Right atrium auricular region (tissue), 2 donors: ENCODE measurements at regions not wholly inside any gene's neighbourhood (a gene's known extent, or its start where the extent isn't known, plus 50 kb on each side); places are given as distances from the start of the nearest gene placed in this dataset.

Source experiments
- DNase-seq: peaks from one replicate; pipeline ENCODE4 v3.0.0-alpha.2; 2019; ENCODE audit warnings: low spot score
- H3K27ac ChIP-seq, 2 donors: fragments of 200-600 bp; sonication (generic); 1 replicate in 1 of 2; 2 replicates in 1 of 2; pipeline ENCODE4 v1.5.1; 2016 to 2019
- H3K27me3 ChIP-seq, 2 donors: fragments of 200-600 bp; sonication (generic); one replicate each; pipeline versions ENCODE4 v1.5.1 to v1.6.0; 2017 to 2019
- H3K36me3 ChIP-seq: fragments of 200-600 bp; sonication (generic); one replicate; pipeline ENCODE4 v1.5.1; 2016
- H3K4me1 ChIP-seq, 2 donors: fragments of 200-600 bp; sonication (generic); one replicate each; pipeline versions ENCODE4 v1.5.1 to v1.6.0; 2017 to 2019
- H3K4me3 ChIP-seq, 2 donors: fragments of 200-600 bp; sonication (generic); 1 replicate in 1 of 2; 2 replicates in 1 of 2; pipeline ENCODE4 v1.5.1; 2017 to 2019; ENCODE audit warnings: mild to moderate bottlenecking in 1 of 2, moderate library complexity in 1 of 2
- H3K9me3 ChIP-seq, 2 donors: fragments of 200-600 bp; sonication (generic); one replicate each; pipeline ENCODE4 v1.5.1; 2019
- TF ChIP-seq, protein P1 (sequence below), 2 donors: fragments of 200-600 bp; sonication (generic); IDR thresholded peaks; one replicate each; pipeline ENCODE4 v1.5.1; 2019; ENCODE audit warnings: antibody characterized with exemption in 2 of 2

DNA sequence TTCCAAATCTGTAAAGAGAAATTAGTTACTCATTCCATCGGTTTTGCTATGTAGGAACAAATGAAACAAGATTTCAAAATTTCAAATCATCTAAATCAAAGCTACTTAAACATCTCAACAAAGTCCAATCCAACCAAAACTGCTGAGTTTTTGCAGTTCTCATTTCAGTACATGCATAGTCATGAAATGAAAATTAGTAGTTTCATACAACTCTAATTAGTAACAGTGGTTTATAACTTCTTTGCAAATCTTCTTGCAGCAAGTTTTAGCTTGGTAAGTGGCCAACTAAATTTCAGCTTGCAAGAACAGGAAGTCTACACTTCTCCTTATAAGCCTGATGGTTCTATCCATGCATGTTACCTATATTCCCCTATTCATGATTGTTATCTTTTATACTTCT lies 75.6 kb downstream of the SPRY2 start:
- Histone ChIP-seq H3K9me3 (no peaks in the 10 kb centered on the region), H3K4me1 (no peaks in the 10 kb centered on the region), H3K4me3 (no peak overlapping the region), H3K36me3 (no peaks in the 10 kb centered on the region), H3K27ac (no peak overlapping the region), H3K27me3 (no peaks in the 10 kb centered on the region)
- TF ChIP-seq, protein P1, sequence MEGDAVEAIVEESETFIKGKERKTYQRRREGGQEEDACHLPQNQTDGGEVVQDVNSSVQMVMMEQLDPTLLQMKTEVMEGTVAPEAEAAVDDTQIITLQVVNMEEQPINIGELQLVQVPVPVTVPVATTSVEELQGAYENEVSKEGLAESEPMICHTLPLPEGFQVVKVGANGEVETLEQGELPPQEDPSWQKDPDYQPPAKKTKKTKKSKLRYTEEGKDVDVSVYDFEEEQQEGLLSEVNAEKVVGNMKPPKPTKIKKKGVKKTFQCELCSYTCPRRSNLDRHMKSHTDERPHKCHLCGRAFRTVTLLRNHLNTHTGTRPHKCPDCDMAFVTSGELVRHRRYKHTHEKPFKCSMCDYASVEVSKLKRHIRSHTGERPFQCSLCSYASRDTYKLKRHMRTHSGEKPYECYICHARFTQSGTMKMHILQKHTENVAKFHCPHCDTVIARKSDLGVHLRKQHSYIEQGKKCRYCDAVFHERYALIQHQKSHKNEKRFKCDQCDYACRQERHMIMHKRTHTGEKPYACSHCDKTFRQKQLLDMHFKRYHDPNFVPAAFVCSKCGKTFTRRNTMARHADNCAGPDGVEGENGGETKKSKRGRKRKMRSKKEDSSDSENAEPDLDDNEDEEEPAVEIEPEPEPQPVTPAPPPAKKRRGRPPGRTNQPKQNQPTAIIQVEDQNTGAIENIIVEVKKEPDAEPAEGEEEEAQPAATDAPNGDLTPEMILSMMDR (IDR thresholded peaks at IDR 0.05): no peak
- DNase-seq: no peak

DNA sequence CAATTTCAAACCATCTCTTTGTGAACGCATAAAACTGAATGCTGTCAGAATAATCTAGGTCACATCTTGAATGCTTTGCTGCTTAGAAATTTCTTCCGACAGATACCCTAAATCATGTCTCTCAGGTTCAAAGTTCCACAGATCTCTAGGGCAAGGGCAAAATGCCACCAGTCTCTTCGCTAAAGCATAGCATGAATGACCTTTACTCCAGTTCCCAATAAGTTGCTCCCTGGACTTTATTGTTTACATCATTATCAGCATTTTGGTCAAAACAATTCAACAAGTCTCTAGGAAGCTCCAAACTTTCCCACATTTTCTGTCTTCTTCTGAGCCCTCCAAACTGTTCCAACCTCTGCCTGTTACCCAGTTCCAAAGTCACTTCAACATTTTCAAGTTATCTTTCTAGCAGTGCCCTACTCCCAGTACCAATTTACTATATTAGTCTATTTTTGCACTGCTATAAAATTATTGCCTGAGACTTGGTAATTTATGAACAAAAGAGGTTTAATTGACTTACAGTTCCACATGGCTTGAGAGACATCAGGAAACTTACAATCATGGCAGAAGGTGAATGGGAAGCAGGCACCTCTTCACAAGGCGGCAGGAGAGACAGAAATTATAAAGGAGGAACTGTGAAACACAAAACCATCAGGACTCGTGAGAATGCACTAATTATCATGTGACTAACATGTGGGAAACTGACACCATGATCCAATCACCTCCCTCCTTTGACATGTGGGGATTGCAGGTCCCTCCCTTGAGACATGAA lies 77.0 kb downstream of the SPRY2 start:
- no peaks in the 10 kb centered on the region for H3K27me3 ChIP-seq
- no peaks in the 10 kb centered on the region for H3K9me3 ChIP-seq
- H3K36me3 ChIP-seq: no peaks in the 10 kb centered on the region
- H3K4me1 ChIP-seq: no peaks in the 10 kb centered on the region
- no peak overlapping the region for H3K27ac ChIP-seq
- TF ChIP-seq, protein P1 (IDR thresholded peaks at IDR 0.05): no peak
- no peak for DNase-seq
- H3K4me3 ChIP-seq: no peak overlapping the region

DNA sequence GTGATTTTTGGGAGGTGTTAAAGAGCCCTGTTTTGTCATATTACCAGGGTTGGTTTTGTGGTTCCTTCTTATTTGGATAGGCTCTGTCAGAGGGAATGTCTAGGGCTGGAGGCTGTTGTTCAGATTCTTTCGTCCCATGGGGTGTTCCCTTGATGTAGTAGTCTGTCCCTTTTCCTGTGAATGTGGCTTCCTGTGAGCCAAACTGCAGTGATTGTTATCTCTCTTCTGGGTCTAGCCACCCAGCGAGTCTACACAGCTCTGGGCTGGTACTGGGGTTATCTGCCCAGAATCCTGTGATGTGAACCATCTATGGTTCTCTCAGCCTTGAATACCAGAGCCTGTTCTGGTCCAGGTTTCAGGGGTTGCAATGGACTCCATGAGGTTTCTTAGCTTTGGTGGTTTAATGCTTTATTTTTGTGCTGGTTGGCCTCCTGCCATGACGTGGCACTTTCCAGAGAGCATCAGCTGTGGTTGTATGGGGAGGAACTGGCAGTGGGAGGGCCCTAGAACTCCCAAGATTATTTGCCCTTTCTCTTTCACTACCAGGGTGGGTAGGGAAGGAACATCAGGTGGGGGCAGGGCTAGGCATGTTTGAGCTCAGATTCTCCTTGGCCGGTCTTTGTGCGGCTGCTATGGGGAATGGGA lies 78.8 kb downstream of the SPRY2 start:
- Histone ChIP-seq H3K9me3 (no peaks in the 10 kb centered on the region), H3K27ac (no peak overlapping the region), H3K36me3 (no peaks in the 10 kb centered on the region), H3K4me1 (no peaks in the 10 kb centered on the region), H3K27me3 (no peaks in the 10 kb centered on the region), H3K4me3 (no peak overlapping the region)
- TF ChIP-seq, protein P1 (IDR thresholded peaks at IDR 0.05): no peak
- no peak for DNase-seq

DNA sequence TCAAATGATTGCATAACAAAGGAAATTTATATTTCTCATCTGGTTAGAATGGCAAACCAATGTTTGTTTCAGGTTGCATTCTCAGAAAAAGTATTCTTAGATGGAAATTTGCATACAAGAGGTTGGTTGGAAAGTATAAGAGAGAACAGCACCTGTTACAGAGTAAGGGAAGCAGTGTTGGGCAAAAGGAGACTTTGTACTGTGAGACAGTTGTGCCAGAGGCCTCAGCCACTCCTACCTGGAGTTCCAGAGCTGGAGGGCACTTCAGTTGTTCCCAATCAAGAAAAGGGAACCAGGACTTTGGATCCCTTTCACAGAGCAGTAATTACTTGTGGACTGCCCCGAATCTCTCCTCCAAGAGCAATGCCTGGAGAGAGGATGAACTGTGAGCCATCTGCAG lies 81.8 kb downstream of the SPRY2 start:
- no peaks in the 10 kb centered on the region for H3K9me3 ChIP-seq
- no peak overlapping the region for H3K27ac ChIP-seq
- no peaks in the 10 kb centered on the region for H3K4me1 ChIP-seq
- TF ChIP-seq, protein P1 (IDR thresholded peaks at IDR 0.05): no peak
- no peak for DNase-seq
- no peaks in the 10 kb centered on the region for H3K36me3 ChIP-seq
- H3K27me3 ChIP-seq: no peaks in the 10 kb centered on the region
- no peak overlapping the region for H3K4me3 ChIP-seq

DNA sequence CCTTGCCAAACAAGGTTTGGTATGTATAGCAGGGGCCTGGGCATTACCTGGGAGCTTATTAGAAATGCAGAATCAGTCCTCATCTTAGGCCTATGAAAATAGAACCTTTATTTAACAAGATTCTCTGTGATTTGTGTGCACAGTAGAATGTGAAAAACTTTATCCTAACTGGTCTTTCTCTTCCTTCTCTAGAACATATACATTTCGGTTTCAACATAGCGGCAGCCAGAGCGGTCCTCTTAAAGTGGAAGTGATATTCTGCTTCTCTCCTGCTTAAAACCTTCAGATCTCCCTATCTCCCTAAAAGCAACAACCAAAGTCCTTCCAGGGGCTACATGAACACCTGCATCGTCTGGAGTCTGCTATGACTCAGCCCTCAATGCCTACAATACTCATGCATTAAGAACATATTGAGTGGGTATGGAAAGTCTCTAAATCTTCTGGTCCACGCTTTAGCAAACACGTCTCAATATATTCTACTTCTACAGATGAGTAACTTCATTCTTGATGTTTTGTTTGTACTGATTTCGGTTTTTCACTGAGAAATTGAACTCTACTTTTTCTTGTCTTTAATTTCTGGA lies 84.5 kb downstream of the SPRY2 start:
- Histone ChIP-seq H3K27me3 (no peaks in the 10 kb centered on the region), H3K9me3 (no peaks in the 10 kb centered on the region), H3K4me1 (no peaks in the 10 kb centered on the region), H3K27ac (no peak overlapping the region), H3K4me3 (no peak overlapping the region), H3K36me3 (no peaks in the 10 kb centered on the region)
- TF ChIP-seq, protein P1 (IDR thresholded peaks at IDR 0.05): no peak
- no peak for DNase-seq
